ENCODE measurements at regions not wholly inside any gene's neighbourhood (a gene's known extent, or its start where the extent isn't known, plus 50 kb on each side); places are given as distances from the start of the nearest gene placed in this dataset.

DNA sequence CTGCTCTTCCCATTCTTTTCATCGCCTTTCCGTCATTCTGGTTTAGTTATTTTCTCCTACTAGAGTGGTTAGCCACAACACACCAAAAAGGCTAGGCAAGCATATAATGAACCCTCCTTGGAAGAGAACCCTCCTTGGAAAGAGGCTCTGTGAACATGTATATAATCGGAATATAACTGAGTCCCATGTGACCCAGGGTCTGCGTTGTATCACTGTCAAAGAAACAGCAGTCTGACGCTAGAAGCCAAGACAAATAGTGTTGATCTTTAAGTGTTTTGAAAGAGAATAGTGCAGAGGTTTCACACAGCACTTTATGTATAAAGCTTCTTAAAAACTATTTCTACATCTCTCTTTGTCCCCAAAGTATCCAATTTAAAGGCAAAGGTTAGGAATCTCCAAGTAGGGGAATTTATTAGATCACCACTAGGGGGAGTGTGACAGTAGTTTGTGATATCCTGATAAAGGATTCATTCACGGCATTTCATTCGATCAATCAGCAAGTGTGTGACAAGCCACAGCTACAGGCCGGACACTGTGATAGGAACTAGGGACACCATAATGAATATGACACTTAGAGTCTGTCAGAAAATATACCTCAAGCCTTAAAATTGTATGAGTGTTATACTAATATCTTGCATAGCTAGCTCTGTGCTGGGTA is 395.3 kb downstream of the CD109 start:
- DNase-seq = peak in 1 of 7 donors; percentile 2
- intact Hi-C loops (cut with DNase I) = loop anchor here in 1 of 2 donors (10.0 kb wide), 1 partner anchor 1114 kb away; the partner anchor contains the start of gene COL12A1
- Histone ChIP-seq H3K9me3 (replicated peaks in 1 of 3) (no peaks in the 10 kb centered on the region), H3K36me3 (replicated peaks in 1 of 2) (no peaks in the 10 kb centered on the region), H3K4me1 (replicated peaks in 1 of 2) (no peaks in the 10 kb centered on the region), H3K27ac (no peak overlapping the region), H3K27me3 (no peaks in the 10 kb centered on the region), H3K4me3 (no peak overlapping the region)
- 38 to 50% (median 43%) methylated on average over 8 of the region's 8 CpGs for WGBS, 4 donors
- TF ChIP-seq POLR2A (IDR thresholded peaks at IDR 0.05) (no peak), CTCF (IDR thresholded peaks at IDR 0.05) (peak; percentile 38 to 77 (median 58))

- no peak overlapping the region for H3K4me3 ChIP-seq
- H3K36me3 ChIP-seq (replicated peaks in 1 of 2) = no peaks in the 10 kb centered on the region
- WGBS, 4 donors = 33 to 57% (median 46%) methylated on average over 2 of the region's 2 CpGs
- no peaks in the 10 kb centered on the region for H3K4me1 ChIP-seq (replicated peaks in 1 of 2)
- H3K27ac ChIP-seq = no peak overlapping the region
- intact Hi-C loops (cut with DNase I) = no loop called here
- no peaks in the 10 kb centered on the region for H3K27me3 ChIP-seq
- H3K9me3 ChIP-seq (replicated peaks in 1 of 3) = no peaks in the 10 kb centered on the region
- no peak for TF ChIP-seq POLR2A (IDR thresholded peaks at IDR 0.05)
- no peak for TF ChIP-seq CTCF (IDR thresholded peaks at IDR 0.05)
- no peak for DNase-seq
Observed at GRCh38 chr6:74087899-74088298, 391.9 kb downstream of the CD109 start.

GRCh38 chr6:74075896-74076295 is 379.9 kb downstream of the CD109 start:
- Histone ChIP-seq H3K36me3 (replicated peaks in 1 of 2) (no peaks in the 10 kb centered on the region), H3K27me3 (no peaks in the 10 kb centered on the region), H3K27ac (no peak overlapping the region), H3K4me1 (replicated peaks in 1 of 2) (no peaks in the 10 kb centered on the region), H3K4me3 (no peak overlapping the region), H3K9me3 (replicated peaks in 1 of 3) (no peaks in the 10 kb centered on the region)
- WGBS, 4 donors = 54 to 78% (median 62%) methylated on average over 2 of the region's 2 CpGs
- DNase-seq = no peak
- intact Hi-C loops (cut with DNase I) = no loop called here
- TF ChIP-seq POLR2A (IDR thresholded peaks at IDR 0.05) (no peak), CTCF (IDR thresholded peaks at IDR 0.05) (no peak)

- no peaks in the 10 kb centered on the region for H3K27me3 ChIP-seq
- H3K27ac ChIP-seq = no peak overlapping the region
- no peak overlapping the region for H3K4me3 ChIP-seq
- no peaks in the 10 kb centered on the region for H3K36me3 ChIP-seq (replicated peaks in 1 of 2)
- intact Hi-C loops (cut with DNase I) = no loop called here
- TF ChIP-seq CTCF (IDR thresholded peaks at IDR 0.05) (no peak), POLR2A (IDR thresholded peaks at IDR 0.05) (no peak)
- H3K9me3 ChIP-seq (replicated peaks in 1 of 3) = no peaks in the 10 kb centered on the region
- H3K4me1 ChIP-seq (replicated peaks in 1 of 2) = no peaks in the 10 kb centered on the region
- DNase-seq = peak in 2 of 7 donors; percentile 23 to 51
- 34 to 60% (median 54%) methylated on average over 3 of the region's 3 CpGs for WGBS, 4 donors
Observed at GRCh38 chr6:74075323-74075722, 379.3 kb downstream of the CD109 start.
